Esophagus muscularis mucosa (tissue), 4 donors: ENCODE measurements at regions not wholly inside any gene's neighbourhood (a gene's known extent, or its start where the extent isn't known, plus 50 kb on each side); places are given as distances from the start of the nearest gene placed in this dataset.

ENCODE experiments used
- DNase-seq: peaks from one replicate; pipeline ENCODE4 v3.0.0-alpha.2; 2017; ENCODE audit errors: extremely low spot score
- H3K27ac ChIP-seq, 4 donors: fragments of 200-600 bp; sonication (generic); replicated peaks in 1 of 4; 1 replicate in 3 of 4; 2 replicates in 1 of 4; pipeline ENCODE4 v1.5.1; 2016 to 2019; ENCODE audit warnings: mild to moderate bottlenecking in 1 of 4
- H3K27me3 ChIP-seq, 4 donors: fragments of 200-600 bp; sonication (generic); one replicate each; pipeline versions ENCODE4 v1.5.1 to v1.6.0; 2016 to 2019
- H3K36me3 ChIP-seq, 4 donors: fragments of 200-600 bp; sonication (generic); one replicate each; pipeline ENCODE4 v1.5.1; 2016 to 2019
- H3K4me1 ChIP-seq, 4 donors: fragments of 200-600 bp; sonication (generic); one replicate each; pipeline ENCODE4 v1.5.1; 2016 to 2019
- H3K4me3 ChIP-seq, 4 donors: fragments of 200-600 bp; sonication (generic); 1 replicate in 2 of 4; 2 replicates in 2 of 4; pipeline ENCODE4 v1.5.1; 2016 to 2019; ENCODE audit warnings: mild to moderate bottlenecking in 4 of 4, moderate library complexity in 1 of 4
- H3K9me3 ChIP-seq, 4 donors: fragments of 200-600 bp; sonication (generic); 1 replicate in 3 of 4; 2 replicates in 1 of 4; pipeline ENCODE4 v1.5.1; 2016 to 2019
- EP300 ChIP-seq: sonication (generic); formaldehyde crosslinking; IDR thresholded peaks from one replicate; pipeline ENCODE4 v1.6.1; 2017; ENCODE audit warnings: antibody characterized with exemption
- POLR2A ChIP-seq: fragments of 450-650 bp; IDR thresholded peaks from one replicate; pipeline ENCODE4 v1.6.1; 2017; ENCODE audit warnings: antibody characterized with exemption, moderate library complexity, mild to moderate bottlenecking, low read depth
- POLR2AphosphoS5 ChIP-seq, 2 donors: sonication (generic); formaldehyde crosslinking; IDR thresholded peaks; one replicate each; pipeline ENCODE4 v1.6.1; 2017; ENCODE audit warnings: antibody characterized with exemption in 2 of 2
- WGBS: methylation state at CpG from one replicate; pipeline ENCODE4 v1.1.5; 2018; 5-methylcytosine and 5-hydroxymethylcytosine counted together
- intact Hi-C: fragments of 100-400 bp; cut with DNase I; formaldehyde crosslinking; loops from one replicate; pipeline ENCODE4 v1.15.1; 2023
- TF ChIP-seq, protein P1 (sequence below), 3 experiments: fragments of 200-600 bp in 2 of 3; fragments of 450-650 bp in 1 of 3; sonication (generic) in 2 of 3; IDR thresholded peaks; one replicate each; pipeline ENCODE4 v1.5.1; 2017 to 2019; ENCODE audit warnings: antibody characterized with exemption in 3 of 3, mild to moderate bottlenecking in 2 of 3, moderate library complexity in 1 of 3

- TF ChIP-seq POLR2A: no peak
- TF ChIP-seq EP300: no peak
- TF ChIP-seq, protein P1, sequence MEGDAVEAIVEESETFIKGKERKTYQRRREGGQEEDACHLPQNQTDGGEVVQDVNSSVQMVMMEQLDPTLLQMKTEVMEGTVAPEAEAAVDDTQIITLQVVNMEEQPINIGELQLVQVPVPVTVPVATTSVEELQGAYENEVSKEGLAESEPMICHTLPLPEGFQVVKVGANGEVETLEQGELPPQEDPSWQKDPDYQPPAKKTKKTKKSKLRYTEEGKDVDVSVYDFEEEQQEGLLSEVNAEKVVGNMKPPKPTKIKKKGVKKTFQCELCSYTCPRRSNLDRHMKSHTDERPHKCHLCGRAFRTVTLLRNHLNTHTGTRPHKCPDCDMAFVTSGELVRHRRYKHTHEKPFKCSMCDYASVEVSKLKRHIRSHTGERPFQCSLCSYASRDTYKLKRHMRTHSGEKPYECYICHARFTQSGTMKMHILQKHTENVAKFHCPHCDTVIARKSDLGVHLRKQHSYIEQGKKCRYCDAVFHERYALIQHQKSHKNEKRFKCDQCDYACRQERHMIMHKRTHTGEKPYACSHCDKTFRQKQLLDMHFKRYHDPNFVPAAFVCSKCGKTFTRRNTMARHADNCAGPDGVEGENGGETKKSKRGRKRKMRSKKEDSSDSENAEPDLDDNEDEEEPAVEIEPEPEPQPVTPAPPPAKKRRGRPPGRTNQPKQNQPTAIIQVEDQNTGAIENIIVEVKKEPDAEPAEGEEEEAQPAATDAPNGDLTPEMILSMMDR (IDR thresholded peaks at IDR 0.05): no peak
- TF ChIP-seq POLR2AphosphoS5 (IDR thresholded peaks at IDR 0.05): no peak
- Histone ChIP-seq H3K27ac (no peak overlapping the region), H3K9me3 (no peaks in the 10 kb centered on the region), H3K4me1 (no peaks in the 10 kb centered on the region), H3K27me3 (no peaks in the 10 kb centered on the region), H3K36me3 (no peaks in the 10 kb centered on the region), H3K4me3 (no peak overlapping the region)
- intact Hi-C loops: no loop called here
- WGBS: 81% methylated on average over 2 of the region's 2 CpGs
- no peak for DNase-seq
Observed at GRCh38 chr6:147823936-147824335, 315.4 kb downstream of the SAMD5 start.

DNA sequence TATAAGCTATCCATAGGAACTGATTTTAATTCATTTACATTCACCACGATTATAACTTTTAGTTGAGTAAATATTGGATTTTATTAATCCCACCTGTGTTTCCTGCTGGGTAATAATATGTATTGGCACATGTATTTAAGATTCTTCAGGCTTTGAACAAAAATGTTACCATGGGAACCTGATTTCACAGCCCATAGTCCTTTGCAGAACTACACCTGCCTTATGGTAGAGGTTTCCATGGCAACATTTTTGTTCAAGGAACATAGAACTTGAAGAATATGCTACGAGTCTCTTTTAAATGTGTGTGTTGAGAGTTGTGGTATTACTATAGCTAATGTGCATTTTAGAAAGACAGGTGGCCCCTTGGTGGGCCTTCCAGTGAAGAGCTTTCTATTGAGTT is 317.4 kb downstream of the SAMD5 start:
- intact Hi-C loops: no loop called here
- H3K27ac ChIP-seq: no peak overlapping the region
- H3K9me3 ChIP-seq: no peaks in the 10 kb centered on the region
- H3K27me3 ChIP-seq: no peaks in the 10 kb centered on the region
- 90% methylated on average over 2 of the region's 2 CpGs for WGBS
- TF ChIP-seq EP300 (no peak), POLR2A (no peak), POLR2AphosphoS5 (IDR thresholded peaks at IDR 0.05) (no peak)
- TF ChIP-seq, protein P1 (IDR thresholded peaks at IDR 0.05): no peak
- no peak for DNase-seq
- H3K4me3 ChIP-seq: no peak overlapping the region
- H3K4me1 ChIP-seq: no peaks in the 10 kb centered on the region
- H3K36me3 ChIP-seq: no peaks in the 10 kb centered on the region

GRCh38 chr6:147826698-147827097 is 318.2 kb downstream of the SAMD5 start:
- Histone ChIP-seq H3K27me3 (no peaks in the 10 kb centered on the region), H3K36me3 (no peaks in the 10 kb centered on the region), H3K4me3 (no peak overlapping the region), H3K27ac (no peak overlapping the region), H3K9me3 (no peaks in the 10 kb centered on the region), H3K4me1 (no peaks in the 10 kb centered on the region)
- DNase-seq: no peak
- intact Hi-C loops: no loop called here
- WGBS: 89% methylated on average over 4 of the region's 4 CpGs
- TF ChIP-seq, protein P1 (IDR thresholded peaks at IDR 0.05): no peak
- TF ChIP-seq EP300 (no peak), POLR2A (no peak), POLR2AphosphoS5 (IDR thresholded peaks at IDR 0.05) (no peak)

DNA sequence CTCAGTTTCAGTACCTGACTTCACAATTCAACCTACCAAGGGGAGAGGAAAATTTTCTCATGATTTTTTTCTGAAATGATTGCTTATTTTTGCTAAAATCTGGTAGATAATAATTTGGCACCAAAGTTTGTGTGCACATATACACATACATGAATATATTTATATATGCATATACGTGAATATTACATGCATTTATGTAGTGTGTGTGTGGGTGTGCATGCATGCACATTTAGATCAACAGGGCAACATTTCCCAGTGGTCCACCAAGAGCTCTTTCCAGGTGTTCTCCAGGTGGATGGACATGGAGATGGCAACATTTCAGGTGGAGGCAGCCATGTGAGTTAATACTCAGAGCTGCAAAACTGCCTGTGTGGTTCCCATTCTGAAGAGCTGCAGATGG is 320.9 kb downstream of the SAMD5 start:
- Histone ChIP-seq H3K27ac (no peak overlapping the region), H3K4me1 (no peaks in the 10 kb centered on the region), H3K36me3 (no peaks in the 10 kb centered on the region), H3K9me3 (no peaks in the 10 kb centered on the region), H3K27me3 (no peaks in the 10 kb centered on the region), H3K4me3 (no peak overlapping the region)
- intact Hi-C loops: no loop called here
- 100% methylated on average over 1 of the region's 1 CpG for WGBS
- no peak for DNase-seq
- no peak for TF ChIP-seq POLR2A
- TF ChIP-seq POLR2AphosphoS5 (IDR thresholded peaks at IDR 0.05): no peak
- TF ChIP-seq, protein P1 (IDR thresholded peaks at IDR 0.05): no peak
- TF ChIP-seq EP300: no peak

DNA sequence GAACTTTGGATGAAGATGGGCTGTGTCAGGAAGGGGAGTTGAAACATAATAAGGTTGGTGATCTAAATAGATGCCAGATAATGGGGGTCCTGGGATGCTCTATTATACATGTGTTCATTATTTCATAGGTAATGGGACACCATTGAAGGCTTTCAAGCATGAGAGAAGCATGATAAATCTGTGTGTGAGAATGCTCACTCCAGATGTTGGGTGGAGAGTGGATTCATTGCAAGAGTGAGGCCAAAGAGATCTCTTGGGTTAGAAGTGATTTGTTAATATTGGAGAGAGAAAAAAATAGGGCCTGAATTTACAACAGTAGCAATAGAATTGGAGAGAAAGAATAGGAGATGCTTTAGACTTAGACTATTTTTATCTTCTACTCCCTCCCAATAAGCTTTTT is 321.3 kb downstream of the SAMD5 start:
- Histone ChIP-seq H3K4me3 (no peak overlapping the region), H3K27ac (no peak overlapping the region), H3K36me3 (no peaks in the 10 kb centered on the region), H3K9me3 (no peaks in the 10 kb centered on the region), H3K4me1 (no peaks in the 10 kb centered on the region), H3K27me3 (no peaks in the 10 kb centered on the region)
- no peak for DNase-seq
- intact Hi-C loops: no loop called here
- TF ChIP-seq POLR2AphosphoS5 (IDR thresholded peaks at IDR 0.05) (no peak), EP300 (no peak), POLR2A (no peak)
- TF ChIP-seq, protein P1 (IDR thresholded peaks at IDR 0.05): no peak
